GM19467 (cell line): ENCODE measurements at regions not wholly inside any gene's neighbourhood (a gene's known extent, or its start where the extent isn't known, plus 50 kb on each side); places are given as distances from the start of the nearest gene placed in this dataset.
"Not testable (repeated sequence)": the region's sequence is repeated elsewhere in the genome, so short reads cannot be mapped to it uniquely, and the experiment has no call there.

Experiments
- ATAC-seq: cut with Tn5 transposase; IDR thresholded peaks from one replicate; pipeline ENCODE4 v1.9.1; 2021; ENCODE audit warnings: mild to moderate bottlenecking, moderate library complexity; ENCODE audit not compliant: unreplicated experiment

GRCh38 chr5:94102849-94103248, 361.4 kb upstream of the POU5F2 start:
- ATAC-seq = no peak

DNA sequence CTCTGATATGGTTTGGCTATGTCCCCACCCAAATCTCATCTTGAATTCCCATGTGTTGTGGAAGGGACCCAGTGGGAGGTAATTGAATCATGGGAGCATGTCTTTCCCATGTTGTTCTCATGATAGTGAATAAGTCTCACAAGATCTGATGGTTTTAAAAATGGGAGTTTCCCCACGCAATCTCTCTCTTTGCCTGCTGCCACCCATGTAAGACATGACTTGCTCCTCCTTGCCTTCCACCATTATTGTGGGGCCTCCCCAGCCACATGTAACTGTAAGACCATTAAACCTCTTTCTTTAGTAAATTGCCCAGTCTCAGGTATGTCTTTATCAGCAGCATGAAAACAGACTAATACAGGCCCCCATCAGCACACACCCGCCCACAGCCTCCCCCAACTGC, 356.0 kb upstream of the POU5F2 start:
- ATAC-seq = not testable (repeated sequence)

DNA sequence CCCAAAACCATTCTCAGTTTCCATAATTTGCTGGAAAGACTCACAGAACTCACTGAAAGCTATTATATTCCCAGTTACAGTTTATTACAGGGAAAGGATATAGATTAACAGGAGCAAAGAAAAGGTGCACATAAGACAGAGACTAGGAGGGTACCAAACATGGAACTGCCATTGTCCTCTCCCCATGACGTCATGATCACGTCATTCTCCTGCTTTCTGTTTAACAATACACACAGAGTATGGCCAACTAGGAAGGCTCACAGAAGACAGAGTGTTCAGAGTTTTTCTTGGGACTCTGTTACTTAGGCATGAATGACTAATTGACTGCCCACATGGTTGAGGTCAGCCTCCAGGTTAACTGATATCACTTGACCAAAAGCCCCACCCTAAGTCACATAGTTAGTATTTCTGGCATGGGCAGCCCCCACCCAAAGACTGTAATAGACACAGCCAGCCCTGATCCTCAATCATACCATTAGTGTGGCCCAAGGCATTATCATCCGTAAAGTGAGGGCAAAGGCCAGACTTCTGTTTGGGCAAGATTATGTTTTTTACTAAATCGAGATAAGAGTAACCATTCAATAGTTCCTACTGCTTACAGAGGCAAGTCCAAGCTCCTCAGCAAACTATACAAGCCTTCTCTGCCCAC, 353.5 kb upstream of the POU5F2 start:
- ATAC-seq = no peak

DNA sequence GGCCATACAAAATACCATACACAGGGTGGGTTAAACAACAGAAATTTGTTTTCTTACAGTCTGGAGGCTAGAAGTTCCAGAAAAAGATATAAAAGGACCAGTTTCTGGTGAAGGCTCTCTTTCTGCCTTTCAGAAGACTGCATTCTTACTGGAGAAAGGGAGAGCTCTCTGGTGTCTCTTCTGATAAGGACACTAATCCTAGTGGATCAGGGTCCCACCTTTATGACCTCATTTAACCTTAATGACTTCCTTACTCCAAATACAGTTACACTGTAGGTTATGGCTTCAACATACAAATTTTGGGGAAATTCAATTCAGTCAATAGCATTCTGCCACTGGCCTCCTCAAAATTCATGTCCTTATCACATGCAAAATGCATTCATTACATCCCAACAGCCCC, 351.9 kb upstream of the POU5F2 start:
- ATAC-seq = no peak

GRCh38 chr5:94086635-94087034, 345.2 kb upstream of the POU5F2 start:
- not testable (repeated sequence) for ATAC-seq

GRCh38 chr5:94086194-94086593, 344.8 kb upstream of the POU5F2 start:
- no peak for ATAC-seq

DNA sequence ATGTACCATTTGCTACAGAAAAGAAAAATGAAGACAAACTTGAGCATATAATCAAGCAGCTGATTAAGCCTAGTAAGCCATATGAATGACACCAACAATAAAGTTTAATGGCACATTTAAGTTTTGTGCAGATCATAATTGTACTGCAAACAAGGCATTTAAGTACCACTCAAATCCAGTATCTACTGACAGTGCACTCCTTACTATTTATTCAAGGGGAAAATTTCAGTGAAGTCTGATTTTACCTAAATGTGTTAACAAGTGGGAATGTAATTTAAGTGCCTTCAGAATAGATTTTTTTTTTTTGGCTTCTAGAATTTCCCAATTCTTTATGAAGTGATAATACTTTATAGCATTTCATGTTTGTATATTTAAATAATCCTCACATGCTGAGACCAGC, 341.0 kb upstream of the POU5F2 start:
- ATAC-seq = no peak

DNA sequence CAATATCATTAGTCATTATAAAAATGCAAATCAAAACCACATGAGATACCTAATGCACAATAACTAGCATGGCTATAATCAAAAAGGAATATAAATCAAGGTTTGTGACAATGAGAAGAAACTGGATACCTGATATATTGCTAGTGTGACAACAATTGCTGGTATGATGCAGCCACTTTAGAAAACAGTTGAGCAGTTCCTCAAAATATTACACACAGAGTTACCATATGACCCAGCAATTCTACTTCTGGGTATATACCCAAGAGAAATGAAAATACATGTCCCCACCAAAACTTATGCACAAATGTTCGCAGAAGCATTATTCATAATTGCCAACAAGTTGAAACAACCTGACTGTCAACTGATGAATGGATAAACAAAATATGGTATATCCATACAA, 339.7 kb upstream of the POU5F2 start:
- ATAC-seq = no peak

DNA sequence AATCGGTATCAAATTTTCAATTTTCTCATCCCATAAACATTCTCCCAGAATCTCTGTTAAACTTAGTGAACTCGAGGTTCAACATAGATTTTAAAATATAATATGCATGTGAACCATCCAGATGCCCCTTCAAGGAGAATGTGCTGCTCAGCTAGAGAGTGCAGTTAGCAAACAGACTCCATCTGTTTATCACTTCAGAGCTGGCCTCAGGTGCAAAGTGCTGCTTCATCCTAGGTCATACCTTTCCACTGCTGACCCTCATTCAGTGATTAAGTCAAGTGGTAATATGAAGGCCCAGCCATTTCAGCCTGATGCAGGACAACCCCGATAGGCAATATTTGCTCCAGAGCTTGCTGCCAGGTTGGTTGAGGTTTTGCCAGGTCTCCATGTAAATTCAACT, 339.0 kb upstream of the POU5F2 start:
- no peak for ATAC-seq

DNA sequence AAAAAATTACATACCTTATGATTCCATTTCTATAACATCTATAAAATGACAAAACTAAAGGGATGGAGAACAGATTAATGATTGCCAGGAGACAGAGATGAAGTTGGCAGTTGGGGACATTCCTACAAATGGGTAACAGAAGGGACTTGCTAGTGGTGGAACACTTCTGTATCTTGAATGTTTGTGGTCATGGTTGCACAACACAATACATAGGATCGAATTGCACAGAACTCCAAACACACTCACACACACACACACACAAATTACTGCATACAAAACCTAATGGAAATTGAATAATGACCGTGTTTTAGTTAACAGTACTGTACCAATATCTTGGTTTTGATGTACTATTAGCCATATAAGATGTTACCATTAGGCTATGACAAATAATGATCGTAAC, 330.7 kb upstream of the POU5F2 start:
- ATAC-seq = no peak

DNA sequence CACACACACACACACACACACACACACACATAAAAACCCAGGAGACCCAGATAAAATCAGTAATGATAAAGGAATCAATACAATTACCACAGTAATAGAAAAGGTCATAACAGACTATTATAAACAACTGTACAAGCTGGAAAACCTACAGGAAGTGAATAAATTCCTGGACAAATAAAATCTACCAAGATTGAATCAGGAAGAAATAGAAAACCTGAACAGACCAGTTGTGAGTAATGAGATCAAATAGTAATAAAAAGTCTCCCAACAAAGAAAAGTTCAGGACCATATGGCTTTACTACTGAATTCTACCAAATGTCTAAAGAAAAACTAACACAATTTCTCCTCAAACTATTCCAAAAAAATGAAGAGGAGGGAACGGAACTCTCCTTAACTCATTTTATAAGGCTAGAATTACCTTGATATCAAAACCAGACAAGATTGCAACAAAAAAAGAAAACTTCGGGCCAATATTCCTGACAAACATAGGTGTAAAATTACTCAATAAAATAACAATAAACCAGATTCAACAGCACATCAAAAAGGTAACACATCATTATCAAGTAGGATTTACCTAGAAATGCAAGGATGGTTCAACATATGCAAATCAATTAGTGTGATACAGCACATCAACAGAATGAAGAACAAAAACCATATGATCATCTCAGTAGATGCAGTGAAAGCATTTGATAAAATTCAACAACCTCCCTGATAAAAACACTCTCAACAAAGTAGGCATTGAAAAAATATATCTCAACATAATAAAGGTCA, 325.2 kb upstream of the POU5F2 start:
- no peak for ATAC-seq

DNA sequence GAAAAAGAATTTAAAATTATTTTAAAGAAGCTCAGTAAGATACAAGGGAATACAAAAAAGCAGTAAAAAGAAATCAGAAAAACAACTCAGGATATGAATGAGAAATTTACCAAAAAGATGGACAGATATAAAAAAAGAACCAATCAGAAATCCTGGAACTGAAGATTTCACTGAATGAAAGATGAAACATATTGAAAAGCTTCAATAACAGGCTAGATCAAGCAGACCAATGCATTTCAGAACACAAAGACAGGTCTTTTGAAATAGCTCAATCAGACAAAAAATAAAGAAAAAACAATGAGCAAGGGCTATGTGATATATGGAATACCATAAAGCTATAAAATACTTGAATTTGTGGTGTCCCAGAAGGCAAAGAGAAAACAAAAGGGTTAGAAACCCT, 322.6 kb upstream of the POU5F2 start:
- no peak for ATAC-seq

DNA sequence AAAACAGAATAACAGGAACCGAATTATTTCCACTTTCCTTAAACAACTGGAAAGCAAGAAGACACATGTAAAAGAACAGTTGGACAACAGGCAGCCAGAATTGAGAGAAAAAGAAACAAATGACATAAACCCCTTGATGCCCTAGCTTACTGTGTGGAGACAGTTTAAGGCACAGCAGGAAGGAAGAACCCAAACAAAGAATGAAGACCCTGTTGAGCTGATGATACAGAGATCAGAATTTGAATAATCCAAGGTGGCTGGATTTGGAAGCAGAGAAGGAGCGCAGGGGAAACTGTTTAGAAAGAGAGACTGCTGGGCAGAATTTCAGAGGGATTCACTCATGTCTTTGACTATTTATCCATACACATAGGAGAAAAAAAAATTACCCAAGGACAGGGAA, 316.3 kb upstream of the POU5F2 start:
- no peak for ATAC-seq

GRCh38 chr5:94057217-94057616, 315.8 kb upstream of the POU5F2 start:
- ATAC-seq = no peak

- ATAC-seq = not testable (repeated sequence)
Observed at GRCh38 chr5:94049307-94049922, 308.0 kb upstream of the POU5F2 start.

GRCh38 chr5:94045839-94046782, 304.7 kb upstream of the POU5F2 start:
- ATAC-seq = no peak

GRCh38 chr5:94043311-94043710, 301.9 kb upstream of the POU5F2 start:
- ATAC-seq = no peak

GRCh38 chr5:94040591-94041148, 299.3 kb upstream of the POU5F2 start:
- ATAC-seq = no peak

DNA sequence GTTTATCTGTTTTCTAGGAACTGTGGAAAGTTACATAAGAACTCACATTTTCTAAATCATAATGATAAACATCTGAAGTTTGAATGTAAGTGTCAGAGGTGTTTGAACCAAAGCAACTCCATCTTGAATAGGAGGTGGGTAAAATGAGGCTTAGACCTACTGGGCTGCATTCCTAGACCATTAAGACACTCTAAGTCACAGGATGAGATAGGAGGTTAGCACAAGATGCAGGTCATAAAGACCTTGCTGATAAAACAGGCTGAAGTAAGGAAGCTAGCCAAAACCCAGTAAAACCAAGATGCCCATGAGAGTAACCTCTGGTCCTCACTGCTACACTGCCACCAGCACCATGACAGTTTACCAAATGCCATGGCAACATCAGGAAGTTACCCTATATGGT, 297.7 kb upstream of the POU5F2 start:
- no peak for ATAC-seq

- ATAC-seq = no peak
Observed at GRCh38 chr5:94031631-94032030, 290.2 kb upstream of the POU5F2 start.

GRCh38 chr5:94028001-94028400, 286.6 kb upstream of the POU5F2 start:
- no peak for ATAC-seq
